ENCODE measurements at regions not wholly inside any gene's neighbourhood (a gene's known extent, or its start where the extent isn't known, plus 50 kb on each side); places are given as distances from the start of the nearest gene placed in this dataset.

- H3K9me3 Mint-ChIP-seq = peaks cover 0 to 2% (median 0%) of the 10 kb centered on the region in 7 donors
- peaks cover 0 to 1% (median 0%) of the 10 kb centered on the region in 3 donors for H3K27me3 Mint-ChIP-seq
- ATAC-seq (ENCODE audit: low read depth in 2 of 2) (no peak), DNase-seq (no peak)
- no peak overlapping the region for H3K4me3 Mint-ChIP-seq
- H3K4me1 Mint-ChIP-seq = no peaks in the 10 kb centered on the region
- no peaks in the 10 kb centered on the region for H3K36me3 Mint-ChIP-seq
- H3K27ac Mint-ChIP-seq = no peak overlapping the region
Measured at GRCh38 chr9:109579191-109579948, 81.3 kb upstream of the PTPN3 start.

DNA sequence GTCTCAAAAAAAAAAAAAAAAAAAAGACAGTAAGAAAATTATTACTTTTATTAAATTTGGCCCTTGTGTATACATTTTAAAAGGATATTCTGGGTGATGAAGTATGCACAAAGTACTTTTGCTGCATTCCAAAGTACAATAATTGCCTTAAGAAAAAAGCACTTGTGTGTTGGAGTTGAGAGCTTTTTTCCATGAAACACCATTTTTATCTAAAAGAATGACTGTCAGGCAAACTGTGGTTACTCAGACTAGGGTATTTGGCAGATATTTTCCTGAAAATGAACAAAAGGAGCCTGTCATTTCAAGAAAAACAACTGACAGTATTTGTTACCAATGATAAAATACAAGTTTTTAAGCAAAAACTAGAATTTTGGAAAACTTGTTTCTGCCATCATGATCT is 84.3 kb upstream of the PTPN3 start:
- Mint-ChIP-seq H3K9me3 (no peaks in the 10 kb centered on the region), H3K27me3 (peaks cover 5 to 14% (median 8%) of the 10 kb centered on the region in 3 donors), H3K4me1 (no peaks in the 10 kb centered on the region), H3K27ac (no peak overlapping the region), H3K36me3 (no peaks in the 10 kb centered on the region), H3K4me3 (no peak overlapping the region)
- DNase-seq = no peak
- ATAC-seq (ENCODE audit: low read depth in 2 of 2) = no peak

- no peaks in the 10 kb centered on the region for H3K4me1 Mint-ChIP-seq
- H3K27ac Mint-ChIP-seq = no peak overlapping the region
- H3K9me3 Mint-ChIP-seq = peaks cover 0 to 5% (median 1%) of the 10 kb centered on the region in 7 donors
- H3K4me3 Mint-ChIP-seq = no peak overlapping the region
- DNase-seq (no peak), ATAC-seq (ENCODE audit: low read depth in 2 of 2) (no peak)
- peaks cover 8 to 17% (median 8%) of the 10 kb centered on the region in 3 donors for H3K27me3 Mint-ChIP-seq
- H3K36me3 Mint-ChIP-seq = no peaks in the 10 kb centered on the region
Measured at GRCh38 chr9:109584205-109584604, 86.1 kb upstream of the PTPN3 start.

- Mint-ChIP-seq H3K36me3 (no peaks in the 10 kb centered on the region), H3K27ac (no peak overlapping the region), H3K27me3 (peaks cover 14 to 27% (median 16%) of the 10 kb centered on the region in 3 donors)
Measured at GRCh38 chr9:109585796-109586195, 87.7 kb upstream of the PTPN3 start.

DNA sequence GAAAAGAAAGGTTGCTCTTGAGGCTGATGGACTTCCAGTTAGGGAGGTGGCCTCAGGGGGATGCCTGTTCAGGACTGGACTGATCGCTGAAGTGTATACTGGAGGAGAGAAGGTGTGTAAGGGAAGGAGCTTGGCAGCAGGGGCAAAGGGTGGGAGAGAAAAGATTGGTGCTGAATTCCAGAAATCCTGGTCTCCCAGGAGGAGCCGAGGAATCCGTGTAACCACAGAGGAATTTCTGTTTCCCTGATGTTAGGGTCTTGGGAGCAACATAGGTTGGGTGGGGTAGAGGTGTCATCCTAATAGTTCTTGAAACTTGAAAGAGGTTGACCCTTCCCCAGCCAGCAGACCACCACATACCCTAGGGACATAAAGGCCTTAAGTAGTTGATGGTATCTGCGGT is 88.9 kb upstream of the PTPN3 start:
- DNase-seq (no peak), ATAC-seq (ENCODE audit: low read depth in 2 of 2) (no peak)
- peaks cover 0 to 6% (median 5%) of the 10 kb centered on the region in 7 donors for H3K9me3 Mint-ChIP-seq
- no peak overlapping the region for H3K27ac Mint-ChIP-seq
- H3K36me3 Mint-ChIP-seq = no peaks in the 10 kb centered on the region
- peaks cover 16 to 30% (median 16%) of the 10 kb centered on the region in 3 donors for H3K27me3 Mint-ChIP-seq
- H3K4me1 Mint-ChIP-seq = no peaks in the 10 kb centered on the region
- H3K4me3 Mint-ChIP-seq = no peak overlapping the region

More at GRCh38 chr9:109585796-109586195, 87.7 kb upstream of the PTPN3 start:
- Mint-ChIP-seq H3K9me3 (peaks cover 0 to 6% (median 5%) of the 10 kb centered on the region in 7 donors), H3K4me3 (no peak overlapping the region), H3K4me1 (no peaks in the 10 kb centered on the region)
- no peak for DNase-seq
- no peak for ATAC-seq (ENCODE audit: low read depth in 2 of 2)

- Mint-ChIP-seq H3K27me3 (peaks cover 22 to 38% (median 28%) of the 10 kb centered on the region in 3 donors), H3K4me1 (no peaks in the 10 kb centered on the region), H3K27ac (no peak overlapping the region), H3K9me3 (peaks cover 0 to 6% (median 5%) of the 10 kb centered on the region in 7 donors), H3K36me3 (no peaks in the 10 kb centered on the region), H3K4me3 (no peak overlapping the region)
- DNase-seq (no peak), ATAC-seq (ENCODE audit: low read depth in 2 of 2) (no peak)
Measured at GRCh38 chr9:109588415-109588814, 90.3 kb upstream of the PTPN3 start.

DNA sequence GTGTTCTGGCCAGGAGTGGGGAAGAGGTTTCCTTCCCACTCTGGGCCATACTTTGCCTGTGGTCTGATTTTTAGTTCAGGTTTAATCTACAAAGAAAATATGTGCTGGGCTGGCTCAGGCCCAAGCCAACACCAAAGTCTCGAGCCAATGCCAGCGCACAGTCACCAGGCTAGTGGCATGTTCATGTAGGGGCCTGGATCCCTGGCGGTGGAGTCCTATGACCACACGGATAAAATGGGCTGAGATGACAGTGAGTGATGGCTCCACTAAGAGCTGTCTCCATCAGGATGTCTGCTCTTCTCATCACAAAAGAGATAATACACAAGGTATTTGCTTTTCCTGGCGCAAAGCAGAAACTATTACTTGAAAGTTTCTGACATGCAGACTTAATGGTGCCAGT is 92.9 kb upstream of the PTPN3 start:
- no peak overlapping the region for H3K4me3 Mint-ChIP-seq
- peaks cover 27 to 38% (median 36%) of the 10 kb centered on the region in 3 donors for H3K27me3 Mint-ChIP-seq
- H3K36me3 Mint-ChIP-seq = no peaks in the 10 kb centered on the region
- H3K27ac Mint-ChIP-seq = no peak overlapping the region
- H3K9me3 Mint-ChIP-seq = peaks cover 0 to 6% (median 5%) of the 10 kb centered on the region in 7 donors
- DNase-seq (no peak), ATAC-seq (ENCODE audit: low read depth in 2 of 2) (no peak)
- no peaks in the 10 kb centered on the region for H3K4me1 Mint-ChIP-seq

DNA sequence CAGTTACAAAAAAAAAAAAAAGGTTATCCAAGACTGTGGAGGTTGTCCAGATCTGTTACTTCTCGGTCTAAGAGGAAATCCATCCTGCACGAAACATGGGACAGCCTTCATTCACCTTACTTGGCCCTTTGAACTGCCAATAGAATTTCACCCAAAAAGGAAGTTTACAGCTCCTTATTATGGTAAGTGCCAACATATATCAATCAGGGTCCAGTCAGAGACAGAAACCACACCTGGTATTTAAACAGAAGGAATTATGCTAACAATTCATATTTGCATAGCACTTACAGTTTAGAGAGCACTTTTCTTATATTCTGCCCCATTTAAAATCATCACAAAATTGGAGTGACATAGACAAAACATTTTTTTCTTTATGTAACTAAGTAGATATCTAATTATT is 93.6 kb upstream of the PTPN3 start:
- DNase-seq (no peak), ATAC-seq (ENCODE audit: low read depth in 2 of 2) (no peak)
- H3K4me1 Mint-ChIP-seq = no peaks in the 10 kb centered on the region
- peaks cover 0 to 6% (median 5%) of the 10 kb centered on the region in 7 donors for H3K9me3 Mint-ChIP-seq
- H3K36me3 Mint-ChIP-seq = no peaks in the 10 kb centered on the region
- H3K27ac Mint-ChIP-seq = no peak overlapping the region
- no peak overlapping the region for H3K4me3 Mint-ChIP-seq
- H3K27me3 Mint-ChIP-seq = peaks cover 27 to 42% (median 36%) of the 10 kb centered on the region in 3 donors

GRCh38 chr9:109593612-109594011 is 95.5 kb upstream of the PTPN3 start:
- Mint-ChIP-seq H3K9me3 (peaks cover 0 to 6% (median 5%) of the 10 kb centered on the region in 7 donors), H3K27ac (no peak overlapping the region), H3K4me1 (no peaks in the 10 kb centered on the region), H3K36me3 (no peaks in the 10 kb centered on the region), H3K27me3 (peaks cover 22 to 38% (median 36%) of the 10 kb centered on the region in 3 donors), H3K4me3 (no peak overlapping the region)
- no peak for ATAC-seq (ENCODE audit: low read depth in 2 of 2)
- DNase-seq = no peak

GRCh38 chr9:109597496-109597895 is 99.4 kb upstream of the PTPN3 start:
- DNase-seq (no peak), ATAC-seq (ENCODE audit: low read depth in 2 of 2) (no peak)
- Mint-ChIP-seq H3K27ac (no peak overlapping the region), H3K4me3 (no peak overlapping the region), H3K4me1 (no peaks in the 10 kb centered on the region), H3K9me3 (peaks cover 0 to 1% (median 0%) of the 10 kb centered on the region in 7 donors), H3K36me3 (no peaks in the 10 kb centered on the region), H3K27me3 (peaks cover 14 to 24% (median 19%) of the 10 kb centered on the region in 3 donors)

DNA sequence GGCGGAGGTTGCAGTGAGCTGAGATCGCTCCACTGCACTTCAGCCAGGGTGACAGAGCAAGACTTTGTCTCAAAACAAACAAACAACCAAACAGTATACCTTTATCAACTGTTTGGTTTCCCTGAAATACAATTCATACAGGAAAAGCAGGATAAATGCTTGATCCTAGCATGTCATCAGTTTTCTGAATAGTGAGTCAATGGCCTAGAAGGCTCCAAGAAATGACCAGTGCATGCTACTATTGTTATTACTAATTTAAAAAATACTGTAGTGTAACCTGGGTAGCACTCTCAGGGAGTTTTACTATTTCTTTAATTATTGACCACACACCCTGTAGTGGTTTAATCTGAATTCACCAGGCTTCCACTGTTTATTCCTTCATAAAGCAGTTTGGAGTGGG is 101.0 kb upstream of the PTPN3 start:
- Mint-ChIP-seq H3K4me1 (no peaks in the 10 kb centered on the region), H3K9me3 (peaks cover 0 to 1% (median 0%) of the 10 kb centered on the region in 7 donors), H3K4me3 (no peak overlapping the region), H3K27me3 (peaks cover 5 to 24% (median 19%) of the 10 kb centered on the region in 3 donors), H3K27ac (no peak overlapping the region), H3K36me3 (no peaks in the 10 kb centered on the region)
- no peak for DNase-seq
- ATAC-seq (ENCODE audit: low read depth in 2 of 2) = no peak

DNA sequence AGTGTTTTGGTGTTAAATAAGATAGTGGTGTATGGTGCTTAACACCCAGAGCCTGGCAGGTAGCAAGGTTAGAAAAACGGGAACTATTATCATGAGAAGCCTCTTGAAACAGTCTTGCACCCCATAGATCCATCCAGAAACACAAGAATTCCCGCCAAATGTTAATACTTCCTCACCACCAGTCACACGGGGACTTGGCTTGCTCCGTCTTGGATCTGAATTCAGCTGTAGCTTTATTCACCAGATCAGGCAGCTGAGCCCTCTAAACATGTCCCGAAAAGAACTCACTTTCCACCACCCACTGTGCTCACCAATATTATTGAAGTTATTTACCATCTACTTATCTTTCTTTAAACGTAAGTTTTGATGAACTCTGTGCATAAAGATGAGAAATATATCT is 101.6 kb upstream of the PTPN3 start:
- Mint-ChIP-seq H3K36me3 (no peaks in the 10 kb centered on the region), H3K27me3 (peaks cover 7 to 21% (median 16%) of the 10 kb centered on the region in 3 donors), H3K4me3 (no peak overlapping the region), H3K27ac (no peak overlapping the region), H3K9me3 (peaks cover 0 to 1% (median 0%) of the 10 kb centered on the region in 7 donors), H3K4me1 (no peaks in the 10 kb centered on the region)
- DNase-seq (no peak), ATAC-seq (ENCODE audit: low read depth in 2 of 2) (no peak)

GRCh38 chr9:109600142-109600541 is 102.0 kb upstream of the PTPN3 start:
- Mint-ChIP-seq H3K9me3 (peaks cover 0 to 1% (median 0%) of the 10 kb centered on the region in 7 donors), H3K27ac (no peak overlapping the region), H3K36me3 (no peaks in the 10 kb centered on the region), H3K4me3 (no peak overlapping the region), H3K27me3 (peaks cover 11 to 20% (median 14%) of the 10 kb centered on the region in 3 donors), H3K4me1 (no peaks in the 10 kb centered on the region)
- no peak for DNase-seq
- ATAC-seq (ENCODE audit: low read depth in 2 of 2) = no peak

DNA sequence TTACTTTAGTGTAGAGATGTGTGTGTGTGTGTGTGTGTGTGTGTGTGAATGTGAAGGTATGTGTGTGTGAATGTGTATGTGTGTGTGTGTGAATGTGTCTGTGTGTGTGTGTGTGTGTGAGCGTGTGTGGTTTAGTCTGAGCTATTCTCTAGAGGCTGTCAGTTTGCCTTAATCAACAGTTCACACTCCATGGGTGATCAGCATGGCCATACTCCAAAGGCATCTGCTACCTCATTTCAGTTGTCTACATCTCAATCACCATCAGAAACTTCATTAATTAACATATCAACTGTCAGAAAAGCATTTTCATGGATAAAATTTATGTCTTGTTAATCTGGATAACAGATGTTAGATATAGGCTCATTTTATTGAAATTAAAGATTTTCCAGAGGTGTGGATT is 103.1 kb upstream of the PTPN3 start:
- Mint-ChIP-seq H3K4me3 (no peak overlapping the region), H3K9me3 (peaks cover 0 to 1% (median 0%) of the 10 kb centered on the region in 7 donors), H3K36me3 (no peaks in the 10 kb centered on the region), H3K4me1 (no peaks in the 10 kb centered on the region), H3K27ac (no peak overlapping the region), H3K27me3 (peaks cover 11 to 19% (median 14%) of the 10 kb centered on the region in 3 donors)
- DNase-seq (no peak), ATAC-seq (ENCODE audit: low read depth in 2 of 2) (no peak)
